HG03575 (cell line): ENCODE measurements at regions not wholly inside any gene's neighbourhood (a gene's known extent, or its start where the extent isn't known, plus 50 kb on each side); places are given as distances from the start of the nearest gene placed in this dataset.

Experiments used
- ATAC-seq: cut with Tn5 transposase; IDR thresholded peaks from one replicate; pipeline ENCODE4 v1.9.1; 2021; ENCODE audit not compliant: unreplicated experiment, insufficient number of reproducible peaks, low FRiP score; ENCODE audit errors: extremely low read depth

DNA sequence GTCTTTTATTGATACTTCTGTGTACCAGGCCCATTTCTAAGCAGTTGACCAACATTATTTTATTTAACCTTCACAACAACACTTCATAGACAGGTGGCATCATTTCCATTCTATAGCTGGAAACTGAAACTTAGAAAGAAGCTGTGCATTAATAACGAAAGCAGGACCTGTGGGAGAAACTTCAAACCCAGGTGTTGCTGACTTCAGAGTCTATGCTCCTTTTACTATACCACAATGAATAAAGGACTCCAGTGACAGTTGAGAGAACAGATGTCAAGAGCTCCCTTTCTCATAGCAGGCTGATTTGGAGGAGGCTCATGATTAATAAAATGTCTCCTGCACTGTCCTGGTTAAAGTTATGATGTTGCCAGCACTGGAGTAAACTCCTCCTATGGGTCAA lies 56.6 kb upstream of the POU3F2 start:
- peak; percentile 99 for ATAC-seq

GRCh38 chr6:98779618-98780017 lies 54.8 kb upstream of the POU3F2 start:
- no peak for ATAC-seq

DNA sequence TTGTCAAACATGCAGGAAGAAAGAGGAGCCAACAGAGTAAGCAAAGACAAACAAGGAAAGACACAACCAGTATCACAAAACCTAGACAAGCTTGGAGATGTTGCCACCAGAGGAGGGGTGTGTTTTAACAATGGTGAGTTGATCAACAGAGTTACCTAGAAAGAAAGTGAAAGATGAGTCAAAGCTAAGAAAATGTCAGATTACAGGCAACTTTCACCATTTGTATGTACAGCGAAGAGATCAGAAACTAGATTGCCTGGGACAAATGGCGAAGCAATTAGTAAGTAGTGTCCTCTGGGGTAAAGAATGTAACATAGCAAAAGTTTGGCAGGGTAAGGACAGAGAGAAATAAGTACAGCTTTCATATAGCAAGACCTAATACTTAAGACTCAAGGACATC lies 51.6 kb upstream of the POU3F2 start:
- no peak for ATAC-seq

GRCh38 chr6:98783578-98783977 lies 50.8 kb upstream of the POU3F2 start:
- ATAC-seq = no peak
